ENCODE measurements at regions not wholly inside any gene's neighbourhood (a gene's known extent, or its start where the extent isn't known, plus 50 kb on each side); places are given as distances from the start of the nearest gene placed in this dataset.

- POLR2A ChIA-PET, result no interaction called here
- TF ChIP-seq CTCF (conservative IDR thresholded peaks at IDR 0.05; ENCODE audit: low read length) (no peak), EZH2phosphoT487 (IDR thresholded peaks at IDR 0.05; ENCODE audit: borderline replicate concordance, low read depth, low read length) (no peak)
- H3K4me3 ChIP-seq (ENCODE audit: low read depth, low read length, poor library complexity, severe bottlenecking), result no peak overlapping the region
- H3K27ac ChIP-seq (ENCODE audit: low read depth, low read length, poor library complexity, severe bottlenecking), result no peak overlapping the region
- no TSS peak for BruUV-seq (replicated peaks)
- no peaks in the 10 kb centered on the region for H3K4me1 ChIP-seq (ENCODE audit: insufficient read depth, low read length, poor library complexity, severe bottlenecking)
- no peaks in the 10 kb centered on the region for H3K9me2 ChIP-seq (ENCODE audit: insufficient read depth, low read length)
- no peak overlapping the region for H2AFZ ChIP-seq (ENCODE audit: low read length)
- no peak for DNase-seq (ENCODE audit: low spot score)
- no peaks in the 10 kb centered on the region for H3K79me2 ChIP-seq (ENCODE audit: insufficient read depth, low read depth, low read length)
- H3K9me3 ChIP-seq (ENCODE audit: low read length), result no peaks in the 10 kb centered on the region
- H3K36me3 ChIP-seq (ENCODE audit: insufficient read depth, low read length), result no peaks in the 10 kb centered on the region
- no peak overlapping the region for H3K4me2 ChIP-seq (ENCODE audit: low read length)
- intact Hi-C loops (cut with micrococcal nuclease; ENCODE audit: unreplicated experiment), result no loop called here
- CTCF ChIA-PET (ENCODE audit: unreplicated experiment), result no interaction called here
- H4K20me1 ChIP-seq (ENCODE audit: insufficient read depth, low read length), result no peaks in the 10 kb centered on the region
Measured at GRCh38 chr2:2599441-2599840, 268.4 kb upstream of the MYT1L start.

GRCh38 chr2:2597712-2598111, 266.6 kb upstream of the MYT1L start:
- Histone ChIP-seq H3K36me3 (ENCODE audit: insufficient read depth, low read length) (no peaks in the 10 kb centered on the region), H2AFZ (ENCODE audit: low read length) (no peak overlapping the region), H4K20me1 (ENCODE audit: insufficient read depth, low read length) (no peaks in the 10 kb centered on the region), H3K9me3 (ENCODE audit: low read length) (no peaks in the 10 kb centered on the region), H3K9me2 (ENCODE audit: insufficient read depth, low read length) (no peaks in the 10 kb centered on the region), H3K4me3 (ENCODE audit: low read depth, low read length, poor library complexity, severe bottlenecking) (no peak overlapping the region), H3K27ac (ENCODE audit: low read depth, low read length, poor library complexity, severe bottlenecking) (no peak overlapping the region), H3K79me2 (ENCODE audit: insufficient read depth, low read depth, low read length) (no peaks in the 10 kb centered on the region), H3K4me2 (ENCODE audit: low read length) (no peak overlapping the region), H3K4me1 (ENCODE audit: insufficient read depth, low read length, poor library complexity, severe bottlenecking) (no peaks in the 10 kb centered on the region)
- TF ChIP-seq CTCF (conservative IDR thresholded peaks at IDR 0.05; ENCODE audit: low read length) (no peak), EZH2phosphoT487 (IDR thresholded peaks at IDR 0.05; ENCODE audit: borderline replicate concordance, low read depth, low read length) (no peak)
- intact Hi-C loops (cut with micrococcal nuclease; ENCODE audit: unreplicated experiment), result no loop called here
- BruUV-seq (replicated peaks), result no TSS peak
- ChIA-PET POLR2A (no interaction called here), CTCF (ENCODE audit: unreplicated experiment) (no interaction called here)
- no peak for DNase-seq (ENCODE audit: low spot score)

- no peaks in the 10 kb centered on the region for H3K79me2 ChIP-seq (ENCODE audit: insufficient read depth, low read depth, low read length)
- no peak overlapping the region for H3K27ac ChIP-seq (ENCODE audit: low read depth, low read length, poor library complexity, severe bottlenecking)
- no peaks in the 10 kb centered on the region for H3K9me3 ChIP-seq (ENCODE audit: low read length)
- BruUV-seq (replicated peaks), result no TSS peak
- POLR2A ChIA-PET, result interaction anchor here (0.6 kb wide), 1 partner anchor 91 kb away, joined by 6 read pairs; no protein-coding TSS in a partner anchor
- H2AFZ ChIP-seq (ENCODE audit: low read length), result no peak overlapping the region
- no peak overlapping the region for H3K4me3 ChIP-seq (ENCODE audit: low read depth, low read length, poor library complexity, severe bottlenecking)
- H3K9me2 ChIP-seq (ENCODE audit: insufficient read depth, low read length), result no peaks in the 10 kb centered on the region
- H4K20me1 ChIP-seq (ENCODE audit: insufficient read depth, low read length), result no peaks in the 10 kb centered on the region
- no peak for DNase-seq (ENCODE audit: low spot score)
- H3K4me2 ChIP-seq (ENCODE audit: low read length), result no peak overlapping the region
- CTCF ChIA-PET (ENCODE audit: unreplicated experiment), result no interaction called here
- no peaks in the 10 kb centered on the region for H3K4me1 ChIP-seq (ENCODE audit: insufficient read depth, low read length, poor library complexity, severe bottlenecking)
- intact Hi-C loops (cut with micrococcal nuclease; ENCODE audit: unreplicated experiment), result no loop called here
- no peaks in the 10 kb centered on the region for H3K36me3 ChIP-seq (ENCODE audit: insufficient read depth, low read length)
- no peak for TF ChIP-seq CTCF (conservative IDR thresholded peaks at IDR 0.05; ENCODE audit: low read length)
- TF ChIP-seq EZH2phosphoT487 (IDR thresholded peaks at IDR 0.05; ENCODE audit: borderline replicate concordance, low read depth, low read length), result no peak
Measured at GRCh38 chr2:2591542-2591940, 260.5 kb upstream of the MYT1L start.
